Ishikawa (cell line): ENCODE measurements at regions not wholly inside any gene's neighbourhood (a gene's known extent, or its start where the extent isn't known, plus 50 kb on each side); places are given as distances from the start of the nearest gene placed in this dataset.

Source experiments
- CEBPB ChIP-seq: IDR thresholded peaks from 2 replicates; pipeline ENCODE4 v1.6.1; 2012
- CREB1 ChIP-seq: IDR thresholded peaks from 2 replicates; pipeline ENCODE4 v1.6.1; 2012; ENCODE audit warnings: low read depth
- EGR1 ChIP-seq: IDR thresholded peaks from 2 replicates; pipeline ENCODE4 v1.6.1; 2012
- EP300 ChIP-seq: IDR thresholded peaks from 2 replicates; pipeline ENCODE4 v1.6.1; 2012; ENCODE audit warnings: borderline replicate concordance
- FOXM1 ChIP-seq: IDR thresholded peaks from 2 replicates; pipeline ENCODE4 v1.6.1; 2012; ENCODE audit warnings: low read depth, borderline replicate concordance
- NFIC ChIP-seq: IDR thresholded peaks from 2 replicates; pipeline ENCODE4 v1.6.1; 2012
- RAD21 ChIP-seq: IDR thresholded peaks from 2 replicates; pipeline ENCODE4 v1.6.1; 2012; ENCODE audit warnings: low read depth
- REST ChIP-seq: IDR thresholded peaks from 2 replicates; pipeline ENCODE4 v1.6.1; 2012; ENCODE audit warnings: low read depth, mild to moderate bottlenecking
- TAF1 ChIP-seq: IDR thresholded peaks from 2 replicates; pipeline ENCODE4 v1.6.1; 2012; ENCODE audit warnings: low read depth, mild to moderate bottlenecking
- TCF12 ChIP-seq: IDR thresholded peaks from 2 replicates; pipeline ENCODE4 v1.6.1; 2012; ENCODE audit warnings: low read depth
- TEAD4 ChIP-seq: IDR thresholded peaks from 2 replicates; pipeline ENCODE4 v1.6.1; 2012
- USF1 ChIP-seq: IDR thresholded peaks from 2 replicates; pipeline ENCODE4 v1.6.1; 2012
- YY1 ChIP-seq: IDR thresholded peaks from 2 replicates; pipeline ENCODE4 v1.6.1; 2012; ENCODE audit warnings: low read depth
- ZBTB7A ChIP-seq: IDR thresholded peaks from 2 replicates; pipeline ENCODE4 v1.6.1; 2012; ENCODE audit warnings: low read depth
- TF ChIP-seq, protein P1 (sequence below): IDR thresholded peaks from 2 replicates; pipeline ENCODE4 v1.6.1; 2012

- TF ChIP-seq CREB1 (no peak), NFIC (no peak), USF1 (no peak), TEAD4 (no peak), EP300 (no peak), FOXM1 (no peak), RAD21 (no peak), TCF12 (no peak), CEBPB (no peak), YY1 (no peak), ZBTB7A (no peak), REST (no peak), EGR1 (no peak), TAF1 (no peak)
- TF ChIP-seq, protein P1, sequence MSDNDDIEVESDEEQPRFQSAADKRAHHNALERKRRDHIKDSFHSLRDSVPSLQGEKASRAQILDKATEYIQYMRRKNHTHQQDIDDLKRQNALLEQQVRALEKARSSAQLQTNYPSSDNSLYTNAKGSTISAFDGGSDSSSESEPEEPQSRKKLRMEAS: no peak
Observed at GRCh38 chr5:56414066-56414465, 180.9 kb upstream of the ANKRD55 start.

DNA sequence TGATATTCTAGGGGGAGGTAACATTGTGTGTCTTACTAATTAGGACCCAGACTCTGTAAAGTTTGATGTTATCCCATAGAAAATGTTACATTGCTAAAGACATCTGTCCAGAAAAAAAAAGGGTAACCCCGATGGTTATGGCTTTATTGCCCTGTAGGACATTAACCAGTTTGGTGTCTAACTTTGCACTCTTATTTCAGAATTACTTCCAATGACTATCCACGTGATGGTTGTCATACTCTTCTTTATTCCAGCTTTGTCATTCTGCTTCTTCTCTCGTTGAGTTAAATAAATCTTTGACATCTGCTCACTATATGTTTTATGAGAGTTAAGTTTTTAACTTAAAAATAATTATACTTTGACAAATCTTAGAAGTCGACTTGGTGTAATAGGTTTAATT lies 180.4 kb upstream of the ANKRD55 start:
- TF ChIP-seq EGR1: no peak
- TF ChIP-seq REST: no peak
- no peak for TF ChIP-seq YY1
- no peak for TF ChIP-seq USF1

DNA sequence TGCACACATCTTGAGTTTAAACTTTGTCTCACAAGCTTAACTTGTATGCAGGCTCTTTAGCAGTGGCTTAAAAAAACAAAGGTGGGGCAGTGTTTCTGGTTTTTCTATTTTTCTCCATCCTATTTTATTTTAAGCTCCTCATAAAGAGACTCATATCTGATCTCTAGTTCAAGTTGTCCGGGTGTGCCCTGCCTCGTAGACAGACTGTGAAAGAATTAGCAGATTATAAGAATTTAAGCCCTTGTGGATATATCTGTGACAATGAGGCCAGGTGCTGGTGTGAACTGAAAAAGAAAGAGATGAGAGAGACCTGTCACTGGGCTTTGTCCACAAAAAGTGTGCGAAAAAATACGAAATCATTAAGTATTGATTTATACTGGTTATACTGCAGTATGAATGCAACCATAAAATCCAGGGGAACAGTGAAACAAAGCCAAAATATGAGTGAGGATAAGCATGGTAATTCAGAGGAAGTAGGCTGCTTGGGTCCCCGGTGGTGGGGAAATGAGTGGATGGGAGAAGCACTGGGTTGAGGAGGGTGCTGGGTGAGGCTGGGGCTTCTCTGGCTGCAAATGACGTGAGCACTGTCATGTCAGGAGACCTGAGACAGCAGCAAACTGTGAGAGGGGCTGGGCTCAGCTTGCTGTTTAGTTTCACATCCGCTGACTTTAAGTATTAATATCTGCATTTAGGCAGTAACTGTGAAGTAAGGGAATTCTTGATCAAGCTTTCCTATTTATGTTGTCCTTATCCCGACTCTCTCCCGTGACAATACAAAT lies 179.7 kb upstream of the ANKRD55 start:
- TF ChIP-seq CREB1 (no peak), NFIC (no peak), REST (no peak), EP300 (no peak), ZBTB7A (no peak), TCF12 (no peak), EGR1 (no peak), TAF1 (no peak), YY1 (no peak), TEAD4 (no peak), USF1 (no peak), RAD21 (no peak)
- TF ChIP-seq, protein P1: no peak

- no peak for TF ChIP-seq REST
- no peak for TF ChIP-seq USF1
- no peak for TF ChIP-seq FOXM1
- TF ChIP-seq CREB1: no peak
- no peak for TF ChIP-seq NFIC
- TF ChIP-seq CEBPB: no peak
- no peak for TF ChIP-seq EGR1
- no peak for TF ChIP-seq YY1
- no peak for TF ChIP-seq TAF1
- TF ChIP-seq, protein P1: no peak
- no peak for TF ChIP-seq EP300
- TF ChIP-seq TEAD4: no peak
- no peak for TF ChIP-seq TCF12
- no peak for TF ChIP-seq ZBTB7A
- TF ChIP-seq RAD21: no peak
Observed at GRCh38 chr5:56410696-56411095, 177.6 kb upstream of the ANKRD55 start.
